ENCODE measurements at regions not wholly inside any gene's neighbourhood (a gene's known extent, or its start where the extent isn't known, plus 50 kb on each side); places are given as distances from the start of the nearest gene placed in this dataset.

- Histone ChIP-seq H3K4me2 (no peak overlapping the region), H3K36me3 (ENCODE audit: insufficient read depth) (no peaks in the 10 kb centered on the region), H3K4me3 (no peak overlapping the region), H3F3A (replicated peaks; ENCODE audit: low read depth) (no peaks in the 10 kb centered on the region), H3K9me2 (ENCODE audit: insufficient read depth) (peaks cover 26% of the 10 kb centered on the region), H3K4me1 (ENCODE audit: insufficient read depth) (no peaks in the 10 kb centered on the region), H4K20me1 (replicated peaks; ENCODE audit: insufficient read depth) (no peaks in the 10 kb centered on the region), H3K27ac (ENCODE audit: low read depth) (no peak overlapping the region), H3K79me2 (replicated peaks; ENCODE audit: insufficient read depth) (no peaks in the 10 kb centered on the region), H2AFZ (no peak overlapping the region), H3K27me3 (ENCODE audit: insufficient read depth) (no peaks in the 10 kb centered on the region)
- Mint-ChIP-seq H3K4me3 (no peak overlapping the region), H3K9me3 (no peaks in the 10 kb centered on the region), H3K27me3 (ENCODE audit: insufficient read depth, low read depth, poor library complexity) (no peaks in the 10 kb centered on the region), H3K4me1 (no peaks in the 10 kb centered on the region), H3K36me3 (ENCODE audit: low read depth) (no peaks in the 10 kb centered on the region), H3K27ac (no peak overlapping the region)
- TF ChIP-seq STAT1 (IDR thresholded peaks at IDR 0.05; ENCODE audit: unreplicated experiment) (no peak), EZH2phosphoT487 (IDR thresholded peaks at IDR 0.05; ENCODE audit: unreplicated experiment) (no peak), ZNF462 (CRISPR knock-in tag; IDR thresholded peaks at IDR 0.05) (no peak), EZH2 (IDR thresholded peaks at IDR 0.05; ENCODE audit: low read depth, unreplicated experiment) (no peak), ZNF331 (CRISPR knock-in tag; IDR thresholded peaks at IDR 0.05; ENCODE audit: low read depth) (no peak), JUNB (IDR thresholded peaks at IDR 0.05; ENCODE audit: unreplicated experiment) (no peak), NANOG (IDR thresholded peaks at IDR 0.05; ENCODE audit: borderline replicate concordance) (no peak), ZNF114 (CRISPR knock-in tag; IDR thresholded peaks at IDR 0.05) (no peak), POLR2AphosphoS5 (IDR thresholded peaks at IDR 0.05; ENCODE audit: low read depth) (no peak), CREB1 (CRISPR knock-in tag; IDR thresholded peaks at IDR 0.05; ENCODE audit: low read depth) (no peak)
- TF ChIP-seq, protein P1, sequence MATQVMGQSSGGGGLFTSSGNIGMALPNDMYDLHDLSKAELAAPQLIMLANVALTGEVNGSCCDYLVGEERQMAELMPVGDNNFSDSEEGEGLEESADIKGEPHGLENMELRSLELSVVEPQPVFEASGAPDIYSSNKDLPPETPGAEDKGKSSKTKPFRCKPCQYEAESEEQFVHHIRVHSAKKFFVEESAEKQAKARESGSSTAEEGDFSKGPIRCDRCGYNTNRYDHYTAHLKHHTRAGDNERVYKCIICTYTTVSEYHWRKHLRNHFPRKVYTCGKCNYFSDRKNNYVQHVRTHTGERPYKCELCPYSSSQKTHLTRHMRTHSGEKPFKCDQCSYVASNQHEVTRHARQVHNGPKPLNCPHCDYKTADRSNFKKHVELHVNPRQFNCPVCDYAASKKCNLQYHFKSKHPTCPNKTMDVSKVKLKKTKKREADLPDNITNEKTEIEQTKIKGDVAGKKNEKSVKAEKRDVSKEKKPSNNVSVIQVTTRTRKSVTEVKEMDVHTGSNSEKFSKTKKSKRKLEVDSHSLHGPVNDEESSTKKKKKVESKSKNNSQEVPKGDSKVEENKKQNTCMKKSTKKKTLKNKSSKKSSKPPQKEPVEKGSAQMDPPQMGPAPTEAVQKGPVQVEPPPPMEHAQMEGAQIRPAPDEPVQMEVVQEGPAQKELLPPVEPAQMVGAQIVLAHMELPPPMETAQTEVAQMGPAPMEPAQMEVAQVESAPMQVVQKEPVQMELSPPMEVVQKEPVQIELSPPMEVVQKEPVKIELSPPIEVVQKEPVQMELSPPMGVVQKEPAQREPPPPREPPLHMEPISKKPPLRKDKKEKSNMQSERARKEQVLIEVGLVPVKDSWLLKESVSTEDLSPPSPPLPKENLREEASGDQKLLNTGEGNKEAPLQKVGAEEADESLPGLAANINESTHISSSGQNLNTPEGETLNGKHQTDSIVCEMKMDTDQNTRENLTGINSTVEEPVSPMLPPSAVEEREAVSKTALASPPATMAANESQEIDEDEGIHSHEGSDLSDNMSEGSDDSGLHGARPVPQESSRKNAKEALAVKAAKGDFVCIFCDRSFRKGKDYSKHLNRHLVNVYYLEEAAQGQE (IDR thresholded peaks at IDR 0.05; ENCODE audit: unreplicated experiment) = no peak
- TF ChIP-seq, protein P2, sequence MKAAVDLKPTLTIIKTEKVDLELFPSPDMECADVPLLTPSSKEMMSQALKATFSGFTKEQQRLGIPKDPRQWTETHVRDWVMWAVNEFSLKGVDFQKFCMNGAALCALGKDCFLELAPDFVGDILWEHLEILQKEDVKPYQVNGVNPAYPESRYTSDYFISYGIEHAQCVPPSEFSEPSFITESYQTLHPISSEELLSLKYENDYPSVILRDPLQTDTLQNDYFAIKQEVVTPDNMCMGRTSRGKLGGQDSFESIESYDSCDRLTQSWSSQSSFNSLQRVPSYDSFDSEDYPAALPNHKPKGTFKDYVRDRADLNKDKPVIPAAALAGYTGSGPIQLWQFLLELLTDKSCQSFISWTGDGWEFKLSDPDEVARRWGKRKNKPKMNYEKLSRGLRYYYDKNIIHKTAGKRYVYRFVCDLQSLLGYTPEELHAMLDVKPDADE (IDR thresholded peaks at IDR 0.05) = no peak
- TF ChIP-seq, protein P3, sequence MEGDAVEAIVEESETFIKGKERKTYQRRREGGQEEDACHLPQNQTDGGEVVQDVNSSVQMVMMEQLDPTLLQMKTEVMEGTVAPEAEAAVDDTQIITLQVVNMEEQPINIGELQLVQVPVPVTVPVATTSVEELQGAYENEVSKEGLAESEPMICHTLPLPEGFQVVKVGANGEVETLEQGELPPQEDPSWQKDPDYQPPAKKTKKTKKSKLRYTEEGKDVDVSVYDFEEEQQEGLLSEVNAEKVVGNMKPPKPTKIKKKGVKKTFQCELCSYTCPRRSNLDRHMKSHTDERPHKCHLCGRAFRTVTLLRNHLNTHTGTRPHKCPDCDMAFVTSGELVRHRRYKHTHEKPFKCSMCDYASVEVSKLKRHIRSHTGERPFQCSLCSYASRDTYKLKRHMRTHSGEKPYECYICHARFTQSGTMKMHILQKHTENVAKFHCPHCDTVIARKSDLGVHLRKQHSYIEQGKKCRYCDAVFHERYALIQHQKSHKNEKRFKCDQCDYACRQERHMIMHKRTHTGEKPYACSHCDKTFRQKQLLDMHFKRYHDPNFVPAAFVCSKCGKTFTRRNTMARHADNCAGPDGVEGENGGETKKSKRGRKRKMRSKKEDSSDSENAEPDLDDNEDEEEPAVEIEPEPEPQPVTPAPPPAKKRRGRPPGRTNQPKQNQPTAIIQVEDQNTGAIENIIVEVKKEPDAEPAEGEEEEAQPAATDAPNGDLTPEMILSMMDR (conservative IDR thresholded peaks at IDR 0.05; ENCODE audit: low read depth in 2 of 2) = no peak
- ATAC-seq (no peak), DNase-seq (ENCODE audit: low spot score) (no peak)
Measured at GRCh38 chr4:10245751-10246150, 129.2 kb upstream of the WDR1 start.

Data from GM23338 (cell line).